ENCODE measurements at regions not wholly inside any gene's neighbourhood (a gene's known extent, or its start where the extent isn't known, plus 50 kb on each side); places are given as distances from the start of the nearest gene placed in this dataset.

DNA sequence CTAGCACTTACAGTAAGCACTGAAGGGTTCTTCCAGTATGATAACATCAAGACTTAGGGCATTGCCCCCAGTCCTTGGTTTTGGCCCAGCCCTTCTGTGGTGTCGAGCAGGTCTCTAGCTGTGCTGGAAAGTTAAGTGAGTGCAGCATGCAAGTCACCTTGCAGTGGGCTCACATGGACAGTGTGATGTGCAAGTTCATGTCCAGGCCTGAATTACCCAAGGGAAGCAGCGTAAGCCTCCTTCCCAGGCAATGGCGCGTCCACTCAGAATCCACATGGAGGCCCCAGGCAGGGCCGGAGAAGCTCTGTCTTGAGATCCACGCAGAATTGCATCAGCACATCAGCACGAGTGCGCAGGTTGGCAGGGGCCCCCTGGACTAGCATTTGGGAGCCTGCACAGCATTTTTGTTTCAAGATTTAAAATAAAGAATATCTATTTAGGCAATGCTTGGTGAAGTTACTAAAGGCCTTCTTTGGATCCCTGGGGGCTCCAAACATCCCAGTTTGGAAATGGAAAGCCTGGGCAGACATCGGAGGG is 108.4 kb upstream of the ALDH1B1 start:
- TF ChIP-seq, protein P1, sequence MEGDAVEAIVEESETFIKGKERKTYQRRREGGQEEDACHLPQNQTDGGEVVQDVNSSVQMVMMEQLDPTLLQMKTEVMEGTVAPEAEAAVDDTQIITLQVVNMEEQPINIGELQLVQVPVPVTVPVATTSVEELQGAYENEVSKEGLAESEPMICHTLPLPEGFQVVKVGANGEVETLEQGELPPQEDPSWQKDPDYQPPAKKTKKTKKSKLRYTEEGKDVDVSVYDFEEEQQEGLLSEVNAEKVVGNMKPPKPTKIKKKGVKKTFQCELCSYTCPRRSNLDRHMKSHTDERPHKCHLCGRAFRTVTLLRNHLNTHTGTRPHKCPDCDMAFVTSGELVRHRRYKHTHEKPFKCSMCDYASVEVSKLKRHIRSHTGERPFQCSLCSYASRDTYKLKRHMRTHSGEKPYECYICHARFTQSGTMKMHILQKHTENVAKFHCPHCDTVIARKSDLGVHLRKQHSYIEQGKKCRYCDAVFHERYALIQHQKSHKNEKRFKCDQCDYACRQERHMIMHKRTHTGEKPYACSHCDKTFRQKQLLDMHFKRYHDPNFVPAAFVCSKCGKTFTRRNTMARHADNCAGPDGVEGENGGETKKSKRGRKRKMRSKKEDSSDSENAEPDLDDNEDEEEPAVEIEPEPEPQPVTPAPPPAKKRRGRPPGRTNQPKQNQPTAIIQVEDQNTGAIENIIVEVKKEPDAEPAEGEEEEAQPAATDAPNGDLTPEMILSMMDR (IDR thresholded peaks at IDR 0.05; ENCODE audit: low read length): no peak
- no peak for TF ChIP-seq EZH2phosphoT487 (IDR thresholded peaks at IDR 0.05; ENCODE audit: low read length)

Data from MM.1S (cell line).